AG04450 (cell line): ENCODE measurements at regions not wholly inside any gene's neighbourhood (a gene's known extent, or its start where the extent isn't known, plus 50 kb on each side); places are given as distances from the start of the nearest gene placed in this dataset.

ENCODE experiments used
- CTCF ChIA-PET: fragments of 300-600, 350-600 bp; formaldehyde crosslinking; extraction: SDS; loops from one replicate; lab custom pipeline; 2022; ENCODE audit warnings: antibody characterized with exemption, inconsistent platforms; lab: Charles Lee
- POLR2A ChIA-PET: fragments of 350-600 bp; formaldehyde crosslinking; extraction: SDS; loops from one replicate; lab custom pipeline; 2021; ENCODE audit warnings: antibody characterized with exemption, inconsistent platforms; lab: Yijun Ruan, JAX
- DNase-seq: peaks from one replicate; pipeline ENCODE4 v3.0.0-alpha.2; 2011; ENCODE audit warnings: low read depth, low spot score
- H3K27ac ChIP-seq: one replicate; pipeline ENCODE4 v1.5.1; 2012; ENCODE audit warnings: low read depth, low read length, control low read depth
- H3K27me3 ChIP-seq: one replicate; pipeline ENCODE4 v1.6.0; 2012; ENCODE audit warnings: low read length; ENCODE audit not compliant: control insufficient read depth, insufficient read depth
- H3K4me3 ChIP-seq: 2 replicates; pipeline ENCODE4 v1.5.1; 2011; ENCODE audit warnings: mild to moderate bottlenecking, low read depth, low read length, control low read depth
- H3K9me3 ChIP-seq: 2 replicates; pipeline ENCODE4 v1.5.1; 2012; ENCODE audit warnings: low read length; ENCODE audit not compliant: control insufficient read depth, insufficient read depth
- CTCF ChIP-seq: IDR thresholded peaks from 2 replicates; pipeline ENCODE4 v1.5.1; 2011; ENCODE audit warnings: low read depth, low read length, control low read depth, inconsistent platforms

DNA sequence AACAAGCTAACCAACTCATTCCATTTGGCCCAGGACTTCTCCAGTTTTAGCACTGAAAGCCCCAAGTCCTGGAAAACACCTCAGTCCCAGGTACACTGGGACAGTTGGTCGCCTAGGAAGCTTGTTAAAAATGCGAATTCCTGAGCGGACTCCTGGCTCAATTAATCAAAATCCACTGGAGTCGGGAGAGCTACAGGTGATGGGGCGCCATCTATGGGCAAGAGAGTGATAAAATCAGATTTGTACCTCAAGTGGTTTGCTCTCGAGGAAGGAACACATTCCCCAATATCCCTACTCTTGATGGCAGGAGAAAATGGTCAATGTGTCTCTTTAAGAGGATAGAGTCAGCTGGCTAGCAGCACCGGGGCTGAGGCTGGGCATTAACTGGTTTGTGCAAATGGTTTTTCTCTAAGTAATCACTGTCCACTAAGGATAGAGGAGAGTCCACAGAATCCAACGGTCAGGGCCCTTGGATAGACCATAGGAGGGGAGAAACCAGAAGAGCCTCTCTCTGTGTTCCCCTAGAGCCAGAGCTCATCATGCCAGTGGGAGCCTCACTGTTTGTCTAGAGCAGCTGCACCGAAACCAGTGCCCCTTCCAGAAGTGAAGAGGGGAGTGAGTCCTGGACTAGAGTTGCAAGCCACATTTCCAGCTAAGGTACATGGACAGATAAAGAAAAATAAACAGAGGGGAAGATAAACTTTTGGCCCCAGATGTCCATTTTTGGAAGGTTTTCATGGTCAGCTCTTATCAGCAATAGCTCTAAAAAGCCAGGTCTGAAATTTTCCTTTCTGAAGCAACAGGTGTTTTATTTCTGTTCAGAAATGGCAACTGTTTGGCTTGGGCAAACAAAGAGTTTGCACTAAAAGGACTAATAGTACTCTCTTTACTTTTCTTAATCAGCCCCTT lies 148.5 kb downstream of the TENT5C start:
- CTCF ChIA-PET = interaction anchor here (0.5 to 9.8 kb wide), 52 partner anchors 9 to 694 kb away, joined by 3 to 175 read pairs (median 4); no protein-coding TSS in a partner anchor

GRCh38 chr1:117757668-117758067 lies 151.8 kb downstream of the TENT5C start:
- no peak for DNase-seq
- Histone ChIP-seq H3K27me3 (no peaks in the 10 kb centered on the region), H3K27ac (no peak overlapping the region), H3K9me3 (no peaks in the 10 kb centered on the region; the same call in 1 of the 2 replicates), H3K4me3 (no peak overlapping the region)
- ChIA-PET CTCF (interaction anchor here (0.7 to 9.8 kb wide), 51 partner anchors 9 to 689 kb away, joined by 3 to 175 read pairs (median 5); partner anchors contain the start of genes GDAP2, TENT5C and WDR3), POLR2A (interaction anchor here (2.6 kb wide), 1 partner anchor 151 kb away, joined by 9 read pairs; the partner anchor contains the start of gene TENT5C)
- no peak for TF ChIP-seq CTCF

More for the DNA sequence above, 148.5 kb downstream of the TENT5C start:
- Histone ChIP-seq H3K27ac (peak overlapping the region; percentile 0), H3K9me3 (no peaks in the 10 kb centered on the region), H3K27me3 (no peaks in the 10 kb centered on the region), H3K4me3 (peak overlapping the region; percentile 12; the same call in 1 of the 2 replicates)
- peak; percentile 7 for DNase-seq
- peak; percentile 72 for TF ChIP-seq CTCF
- POLR2A ChIA-PET = interaction anchor here (0.7 kb wide), 1 partner anchor 13 kb away, joined by 3 read pairs; no protein-coding TSS in a partner anchor

DNA sequence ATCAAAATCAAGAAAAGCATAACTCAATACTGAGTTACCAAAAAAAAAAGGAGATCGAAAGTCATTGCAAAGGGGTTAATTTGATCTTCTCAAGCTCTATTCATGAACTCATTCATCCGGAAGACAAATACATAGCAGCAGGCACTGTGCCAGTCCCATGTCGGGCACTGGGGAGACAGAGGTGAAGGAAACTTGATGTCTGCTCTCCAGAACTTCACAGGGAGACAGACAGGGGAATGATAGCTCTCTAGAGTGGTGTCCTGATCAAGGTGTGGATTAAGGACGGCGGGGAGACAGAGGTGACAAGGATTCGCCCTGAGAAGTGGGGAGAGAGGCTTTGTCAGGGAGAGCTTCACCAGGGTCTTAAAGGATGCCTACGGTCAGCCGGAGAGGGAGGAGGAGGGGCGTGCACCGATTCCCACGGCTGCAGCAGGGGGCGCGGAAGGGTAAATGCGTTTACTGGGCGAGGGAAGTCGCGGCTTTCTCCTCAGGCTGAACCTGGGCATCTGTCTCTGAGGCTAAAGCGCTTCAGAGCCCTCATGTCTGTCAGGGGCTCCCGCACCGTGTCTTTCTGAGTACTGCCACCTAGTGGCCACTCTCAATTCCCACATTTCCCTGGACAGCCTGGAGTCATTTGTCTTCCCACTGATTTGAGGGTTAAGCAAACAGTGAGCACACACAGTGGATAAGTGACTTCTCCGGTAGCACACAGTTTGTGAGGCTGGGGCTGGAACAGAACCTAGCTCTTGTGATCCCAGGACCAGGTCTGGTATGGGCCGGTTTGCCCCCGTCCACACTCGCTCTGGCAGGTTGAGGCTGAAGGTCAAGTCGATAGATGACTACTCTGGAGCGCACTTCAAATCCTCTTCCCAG lies 152.8 kb downstream of the TENT5C start:
- ChIA-PET POLR2A (interaction anchor here (0.7 to 2.6 kb wide), 2 partner anchors 136 to 152 kb away, joined by 3 to 9 read pairs; partner anchors contain the start of gene TENT5C), CTCF (interaction anchor here (0.6 to 9.8 kb wide), 75 partner anchors 8 to 690 kb away, joined by 3 to 175 read pairs (median 4); partner anchors contain the start of genes GDAP2, TENT5C and WDR3)
- H3K27ac ChIP-seq = no peak overlapping the region
- no peaks in the 10 kb centered on the region; the same call in 1 of the 2 replicates for H3K9me3 ChIP-seq
- DNase-seq = peak; percentile 69
- TF ChIP-seq CTCF = peak; percentile 87
- H3K27me3 ChIP-seq = no peaks in the 10 kb centered on the region
- H3K4me3 ChIP-seq = peak overlapping the region; percentile 51

- ChIA-PET POLR2A (interaction anchor here (0.6 to 2.6 kb wide), 2 partner anchors 20 to 153 kb away, joined by 3 to 9 read pairs; partner anchors contain the start of gene TENT5C), CTCF (interaction anchor here (0.6 to 9.8 kb wide), 44 partner anchors 9 to 1514 kb away, joined by 3 to 175 read pairs (median 5); partner anchors contain the start of gene TENT5C)
- DNase-seq = no peak
- H3K9me3 ChIP-seq = no peaks in the 10 kb centered on the region; the same call in 1 of the 2 replicates
- H3K4me3 ChIP-seq = no peak overlapping the region
- TF ChIP-seq CTCF = no peak
- H3K27ac ChIP-seq = no peak overlapping the region
- H3K27me3 ChIP-seq = no peaks in the 10 kb centered on the region
These were observed 153.7 kb downstream of the TENT5C start for GRCh38 chr1:117759535-117759934.
